ENCODE measurements at regions not wholly inside any gene's neighbourhood (a gene's known extent, or its start where the extent isn't known, plus 50 kb on each side); places are given as distances from the start of the nearest gene placed in this dataset.

DNA sequence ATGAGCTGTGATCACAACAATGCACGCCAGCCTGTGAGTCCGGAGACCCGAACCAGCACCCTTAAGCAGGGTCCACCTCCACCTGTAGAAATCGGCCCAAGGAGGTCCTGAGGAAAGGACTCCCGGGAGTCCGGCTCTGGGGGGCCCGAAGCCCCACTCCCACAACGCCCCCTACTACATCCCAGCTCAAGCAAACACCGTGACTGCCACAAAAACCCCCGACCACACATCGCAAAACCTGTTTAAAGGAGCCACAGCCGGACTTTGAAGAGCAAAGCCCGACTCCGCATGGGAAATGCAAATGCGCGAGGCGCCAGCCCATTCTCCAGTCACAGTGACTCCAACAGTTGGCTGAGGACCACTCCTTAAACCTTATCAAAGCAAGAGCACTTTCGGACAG lies 682.4 kb downstream of the KCNJ18 start:
- TF ChIP-seq, protein P1, sequence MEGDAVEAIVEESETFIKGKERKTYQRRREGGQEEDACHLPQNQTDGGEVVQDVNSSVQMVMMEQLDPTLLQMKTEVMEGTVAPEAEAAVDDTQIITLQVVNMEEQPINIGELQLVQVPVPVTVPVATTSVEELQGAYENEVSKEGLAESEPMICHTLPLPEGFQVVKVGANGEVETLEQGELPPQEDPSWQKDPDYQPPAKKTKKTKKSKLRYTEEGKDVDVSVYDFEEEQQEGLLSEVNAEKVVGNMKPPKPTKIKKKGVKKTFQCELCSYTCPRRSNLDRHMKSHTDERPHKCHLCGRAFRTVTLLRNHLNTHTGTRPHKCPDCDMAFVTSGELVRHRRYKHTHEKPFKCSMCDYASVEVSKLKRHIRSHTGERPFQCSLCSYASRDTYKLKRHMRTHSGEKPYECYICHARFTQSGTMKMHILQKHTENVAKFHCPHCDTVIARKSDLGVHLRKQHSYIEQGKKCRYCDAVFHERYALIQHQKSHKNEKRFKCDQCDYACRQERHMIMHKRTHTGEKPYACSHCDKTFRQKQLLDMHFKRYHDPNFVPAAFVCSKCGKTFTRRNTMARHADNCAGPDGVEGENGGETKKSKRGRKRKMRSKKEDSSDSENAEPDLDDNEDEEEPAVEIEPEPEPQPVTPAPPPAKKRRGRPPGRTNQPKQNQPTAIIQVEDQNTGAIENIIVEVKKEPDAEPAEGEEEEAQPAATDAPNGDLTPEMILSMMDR (IDR thresholded peaks at IDR 0.05; ENCODE audit: borderline replicate concordance, extremely low read depth, low read length, poor library complexity, severe bottlenecking): no peak
- TF ChIP-seq EZH2 (IDR thresholded peaks at IDR 0.05; ENCODE audit: borderline replicate concordance, low read depth, low read length, severe bottlenecking): no peak
